Bronchial epithelial cell (primary cell): ENCODE measurements at regions not wholly inside any gene's neighbourhood (a gene's known extent, or its start where the extent isn't known, plus 50 kb on each side); places are given as distances from the start of the nearest gene placed in this dataset.

ENCODE experiments used
- DNase-seq: peaks from one replicate; pipeline ENCODE4 v3.0.0-alpha.2; 2010; ENCODE audit warnings: low read depth
- FAIRE-seq: peaks from 2 replicates; lab custom pipeline; 2011; peaks lifted over from hg19 to GRCh38; lab: Jason Lieb, UNC
- H3K27me3 ChIP-seq: 2 replicates; pipeline ENCODE4 v1.5.1; 2011; ENCODE audit warnings: low read length; ENCODE audit not compliant: control insufficient read depth, insufficient read depth
- H3K36me3 ChIP-seq: 2 replicates; pipeline ENCODE4 v1.5.1; 2011; ENCODE audit warnings: low read length; ENCODE audit not compliant: control insufficient read depth, insufficient read depth
- H3K4me3 ChIP-seq: 2 replicates; pipeline ENCODE4 v1.5.1; 2011; ENCODE audit warnings: mild to moderate bottlenecking, low read depth, low read length, control low read depth
- CTCF ChIP-seq: IDR thresholded peaks from 2 replicates; pipeline ENCODE4 v1.5.1; 2011; ENCODE audit warnings: mild to moderate bottlenecking, moderate library complexity, low read length, control low read depth, inconsistent platforms; ENCODE audit not compliant: insufficient read depth, severe bottlenecking

GRCh38 chr12:76611533-76611932, 52.0 kb upstream of the OSBPL8 start:
- peak; percentile 95 for FAIRE-seq
- TF ChIP-seq CTCF: no peak

GRCh38 chr12:76614364-76614763, 54.8 kb upstream of the OSBPL8 start:
- FAIRE-seq (no peak), DNase-seq (no peak)
- no peak for TF ChIP-seq CTCF
- H3K27me3 ChIP-seq: no peaks in the 10 kb centered on the region
- no peak overlapping the region for H3K4me3 ChIP-seq
- no peaks in the 10 kb centered on the region for H3K36me3 ChIP-seq

More at GRCh38 chr12:76611533-76611932, 52.0 kb upstream of the OSBPL8 start:
- Histone ChIP-seq H3K4me3 (no peak overlapping the region), H3K27me3 (no peaks in the 10 kb centered on the region), H3K36me3 (no peaks in the 10 kb centered on the region)
- peak; percentile 99 for DNase-seq

DNA sequence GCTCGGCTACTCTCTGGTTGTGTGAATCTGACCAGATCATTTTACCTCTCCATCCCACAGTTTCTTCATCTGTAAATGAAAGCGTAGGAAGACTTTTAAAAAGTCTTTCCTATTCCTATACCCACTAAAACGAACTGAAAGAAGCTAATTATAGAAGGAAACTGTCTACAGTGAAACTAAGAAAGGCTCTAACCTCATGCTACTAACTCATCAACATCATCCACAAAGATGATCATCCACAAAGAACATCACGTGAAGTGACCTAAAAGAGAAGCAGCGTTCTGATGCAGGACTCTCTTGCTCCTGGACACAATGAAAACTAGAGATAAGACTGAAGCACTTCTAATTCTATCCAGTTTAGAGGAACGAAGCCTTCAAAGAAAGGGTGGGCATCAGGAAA, 58.5 kb upstream of the OSBPL8 start:
- FAIRE-seq (no peak), DNase-seq (no peak)
- TF ChIP-seq CTCF: no peak
- no peaks in the 10 kb centered on the region for H3K36me3 ChIP-seq
- no peak overlapping the region for H3K4me3 ChIP-seq
- no peaks in the 10 kb centered on the region for H3K27me3 ChIP-seq

- FAIRE-seq (no peak), DNase-seq (peak; percentile 68)
- Histone ChIP-seq H3K4me3 (no peak overlapping the region), H3K36me3 (no peaks in the 10 kb centered on the region), H3K27me3 (no peaks in the 10 kb centered on the region)
- peak; percentile 77 for TF ChIP-seq CTCF
These were observed 62.0 kb upstream of the OSBPL8 start for GRCh38 chr12:76621582-76622024.

GRCh38 chr12:76622351-76622750, 62.8 kb upstream of the OSBPL8 start:
- DNase-seq: no peak
- no peak for FAIRE-seq
- TF ChIP-seq CTCF: no peak
- H3K27me3 ChIP-seq: no peaks in the 10 kb centered on the region
- H3K36me3 ChIP-seq: no peaks in the 10 kb centered on the region
- H3K4me3 ChIP-seq: no peak overlapping the region

DNA sequence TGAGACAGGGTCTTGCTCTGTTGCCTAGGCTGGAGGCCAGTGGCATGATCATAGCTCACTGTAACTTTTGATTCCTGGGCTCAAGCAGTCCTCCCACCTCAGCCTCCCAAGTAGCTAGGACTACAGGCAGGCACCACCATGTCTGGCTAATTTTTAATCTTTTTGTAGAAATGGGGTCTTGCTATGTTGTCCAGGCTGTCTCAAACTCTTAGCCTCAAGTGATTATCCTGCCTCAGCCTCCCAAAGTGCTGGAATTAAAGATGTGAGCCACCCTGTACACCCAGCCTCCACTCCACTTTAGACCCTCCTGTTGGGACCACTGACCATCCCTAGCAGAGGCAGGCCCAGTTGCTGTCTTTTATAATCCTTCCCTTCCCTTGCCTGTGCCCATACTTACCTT, 63.3 kb upstream of the OSBPL8 start:
- H3K27me3 ChIP-seq: no peaks in the 10 kb centered on the region
- H3K36me3 ChIP-seq: no peaks in the 10 kb centered on the region
- H3K4me3 ChIP-seq: no peak overlapping the region
- no peak for FAIRE-seq
- no peak for DNase-seq
- no peak for TF ChIP-seq CTCF
